ENCODE measurements at regions not wholly inside any gene's neighbourhood (a gene's known extent, or its start where the extent isn't known, plus 50 kb on each side); places are given as distances from the start of the nearest gene placed in this dataset.

- no peak for TF ChIP-seq CTCF (IDR thresholded peaks at IDR 0.05)
- TF ChIP-seq ZFX (IDR thresholded peaks at IDR 0.05; ENCODE audit: borderline replicate concordance), result no peak
These were observed 79.6 kb downstream of the SKA1 start for GRCh38 chr18:50454387-50454988.

All from 22Rv1 (cell line).